ENCODE measurements at regions not wholly inside any gene's neighbourhood (a gene's known extent, or its start where the extent isn't known, plus 50 kb on each side); places are given as distances from the start of the nearest gene placed in this dataset.

GRCh38 chr5:109484597-109484996, 74.8 kb upstream of the PJA2 start:
- H3K4me1 ChIP-seq (ENCODE audit: control insufficient read depth, low read length) = no peaks in the 10 kb centered on the region
- H3K9me3 ChIP-seq (ENCODE audit: control insufficient read depth, insufficient read depth, low read length) = no peaks in the 10 kb centered on the region
- no peaks in the 10 kb centered on the region for H3F3A ChIP-seq (ENCODE audit: control insufficient read depth, insufficient read depth)
- H3K27ac ChIP-seq (ENCODE audit: low read depth, low read length) = no peak overlapping the region
- H4K20me1 ChIP-seq (ENCODE audit: control insufficient read depth, insufficient read depth, low read depth, low read length) = no peaks in the 10 kb centered on the region
- no peaks in the 10 kb centered on the region for H3K9me2 ChIP-seq (replicated peaks; ENCODE audit: control insufficient read depth, low read length)
- no peaks in the 10 kb centered on the region for H3K36me3 ChIP-seq (ENCODE audit: control insufficient read depth, low read length)
- no peaks in the 10 kb centered on the region for H3K79me2 ChIP-seq (ENCODE audit: control insufficient read depth, low read length)
- no peak overlapping the region for H3K4me3 ChIP-seq (ENCODE audit: low read length)
- TF ChIP-seq CTCF (IDR thresholded peaks at IDR 0.05; ENCODE audit: low read depth, low read length, poor library complexity, severe bottlenecking) (no peak), EZH2phosphoT487 (IDR thresholded peaks at IDR 0.05; ENCODE audit: borderline replicate concordance, low read length) (no peak)
- no peak overlapping the region for H3K4me2 ChIP-seq (ENCODE audit: low read length)
- H3K27me3 ChIP-seq (ENCODE audit: control insufficient read depth, low read length) = no peaks in the 10 kb centered on the region

GRCh38 chr5:109483395-109483971, 73.7 kb upstream of the PJA2 start:
- Histone ChIP-seq H3K4me3 (ENCODE audit: low read length) (no peak overlapping the region), H3K9me2 (replicated peaks; ENCODE audit: control insufficient read depth, low read length) (no peaks in the 10 kb centered on the region), H3K9me3 (ENCODE audit: control insufficient read depth, insufficient read depth, low read length) (no peaks in the 10 kb centered on the region), H3K27ac (ENCODE audit: low read depth, low read length) (no peak overlapping the region), H3K36me3 (ENCODE audit: control insufficient read depth, low read length) (no peaks in the 10 kb centered on the region), H3K27me3 (ENCODE audit: control insufficient read depth, low read length) (no peaks in the 10 kb centered on the region), H3K79me2 (ENCODE audit: control insufficient read depth, low read length) (no peaks in the 10 kb centered on the region), H3K4me2 (ENCODE audit: low read length) (no peak overlapping the region), H3F3A (ENCODE audit: control insufficient read depth, insufficient read depth) (no peaks in the 10 kb centered on the region), H3K4me1 (ENCODE audit: control insufficient read depth, low read length) (no peaks in the 10 kb centered on the region), H4K20me1 (ENCODE audit: control insufficient read depth, insufficient read depth, low read depth, low read length) (no peaks in the 10 kb centered on the region)
- TF ChIP-seq CTCF (IDR thresholded peaks at IDR 0.05; ENCODE audit: low read depth, low read length, poor library complexity, severe bottlenecking) = no peak
- no peak for TF ChIP-seq EZH2phosphoT487 (IDR thresholded peaks at IDR 0.05; ENCODE audit: borderline replicate concordance, low read length)

GRCh38 chr5:109482748-109483147, 73.0 kb upstream of the PJA2 start:
- Histone ChIP-seq H3K79me2 (ENCODE audit: control insufficient read depth, low read length) (no peaks in the 10 kb centered on the region), H3F3A (ENCODE audit: control insufficient read depth, insufficient read depth) (no peaks in the 10 kb centered on the region), H3K9me2 (replicated peaks; ENCODE audit: control insufficient read depth, low read length) (no peaks in the 10 kb centered on the region), H3K4me1 (ENCODE audit: control insufficient read depth, low read length) (no peaks in the 10 kb centered on the region), H3K36me3 (ENCODE audit: control insufficient read depth, low read length) (no peaks in the 10 kb centered on the region), H3K9me3 (ENCODE audit: control insufficient read depth, insufficient read depth, low read length) (no peaks in the 10 kb centered on the region), H3K27me3 (ENCODE audit: control insufficient read depth, low read length) (no peaks in the 10 kb centered on the region), H4K20me1 (ENCODE audit: control insufficient read depth, insufficient read depth, low read depth, low read length) (no peaks in the 10 kb centered on the region), H3K27ac (ENCODE audit: low read depth, low read length) (no peak overlapping the region), H3K4me2 (ENCODE audit: low read length) (no peak overlapping the region), H3K4me3 (ENCODE audit: low read length) (no peak overlapping the region)
- TF ChIP-seq EZH2phosphoT487 (IDR thresholded peaks at IDR 0.05; ENCODE audit: borderline replicate concordance, low read length) (no peak), CTCF (IDR thresholded peaks at IDR 0.05; ENCODE audit: low read depth, low read length, poor library complexity, severe bottlenecking) (no peak)

All from DOHH2 (cell line).